PC-3 (cell line): ENCODE measurements at regions not wholly inside any gene's neighbourhood (a gene's known extent, or its start where the extent isn't known, plus 50 kb on each side); places are given as distances from the start of the nearest gene placed in this dataset.

ENCODE experiments used
- CTCF ChIP-seq: fragments of 300-600 bp; sonication (generic); conservative IDR thresholded peaks from 2 replicates; pipeline ENCODE4 v1.5.1; 2017; ENCODE audit warnings: antibody characterized with exemption, low read depth, mild to moderate bottlenecking, low read length
- EZH2phosphoT487 ChIP-seq: fragments of 300-600 bp; sonication (generic); IDR thresholded peaks from 2 replicates; pipeline ENCODE4 v1.6.1; 2018; ENCODE audit warnings: mild to moderate bottlenecking, antibody characterized with exemption, low read length, borderline replicate concordance

DNA sequence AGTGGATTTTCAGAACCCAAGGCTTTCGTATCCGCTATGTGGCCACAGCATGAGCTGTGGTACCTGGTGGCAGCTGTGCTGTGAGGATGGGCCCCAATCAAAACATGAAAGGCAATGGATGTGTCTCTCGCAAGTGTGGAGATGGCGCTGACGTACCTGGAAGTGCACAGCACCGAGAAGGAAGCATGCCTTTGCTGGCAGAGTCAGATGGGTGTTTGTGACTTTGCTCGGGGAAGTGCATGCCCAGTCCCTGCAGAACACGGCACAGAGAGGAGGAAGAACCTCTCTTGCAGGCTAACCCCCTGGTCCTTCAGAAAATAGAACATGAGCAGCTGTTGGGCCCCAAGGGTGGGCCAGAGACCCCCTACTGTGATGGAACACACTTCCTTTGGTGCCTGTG, 654.1 kb upstream of the ZWINT start:
- TF ChIP-seq CTCF (no peak), EZH2phosphoT487 (no peak)
